OCI-M1 (cell line): ENCODE measurements at regions not wholly inside any gene's neighbourhood (a gene's known extent, or its start where the extent isn't known, plus 50 kb on each side); places are given as distances from the start of the nearest gene placed in this dataset.
A peak's percentile ranks its signal among the peaks of the same experiment; 100 is the strongest.
"Not testable (repeated sequence)": the region's sequence is repeated elsewhere in the genome, so short reads cannot be mapped to it uniquely, and the experiment has no call there.

Experiments used
- DNase-seq: peaks from one replicate; lab custom pipeline; 2025; lab: John Stamatoyannopoulos, UW

- DNase-seq, result peak; percentile 38
Observed at GRCh38 chr5:60445427-60445826, 254.5 kb downstream of the DEPDC1B start.

- DNase-seq, result peak; percentile 75
Observed at GRCh38 chr5:60444661-60445360, 255.2 kb downstream of the DEPDC1B start.

- DNase-seq, result no peak
Observed at GRCh38 chr5:60439552-60439951, 260.4 kb downstream of the DEPDC1B start.

- peak; percentile 14 for DNase-seq
Observed at GRCh38 chr5:60437308-60437707, 262.7 kb downstream of the DEPDC1B start.

- DNase-seq, result no peak
Observed at GRCh38 chr5:60436518-60436917, 263.4 kb downstream of the DEPDC1B start.

- DNase-seq, result no peak
Observed at GRCh38 chr5:60435808-60436207, 264.2 kb downstream of the DEPDC1B start.

GRCh38 chr5:60426189-60426588 is 273.8 kb downstream of the DEPDC1B start:
- DNase-seq, result not testable (repeated sequence)

GRCh38 chr5:60420773-60421172 is 279.2 kb downstream of the DEPDC1B start:
- not testable (repeated sequence) for DNase-seq

GRCh38 chr5:60417500-60418181 is 282.3 kb downstream of the DEPDC1B start:
- DNase-seq, result no peak

- DNase-seq, result no peak
Observed at GRCh38 chr5:60415443-60415842, 284.5 kb downstream of the DEPDC1B start.

- DNase-seq, result no peak
Observed at GRCh38 chr5:60410427-60410826, 289.5 kb downstream of the DEPDC1B start.

- no peak for DNase-seq
Observed at GRCh38 chr5:60404171-60404570, 295.8 kb downstream of the DEPDC1B start.

GRCh38 chr5:60403343-60404006 is 296.5 kb downstream of the DEPDC1B start:
- DNase-seq, result no peak

GRCh38 chr5:60402161-60402785 is 297.7 kb downstream of the DEPDC1B start:
- DNase-seq, result no peak

GRCh38 chr5:60401526-60401925 is 298.4 kb downstream of the DEPDC1B start:
- no peak for DNase-seq

GRCh38 chr5:60399507-60399906 is 300.5 kb downstream of the DEPDC1B start:
- no peak for DNase-seq

- DNase-seq, result no peak
Observed at GRCh38 chr5:60395712-60396329, 304.1 kb downstream of the DEPDC1B start.

GRCh38 chr5:60387051-60387440 is 312.9 kb downstream of the DEPDC1B start:
- no peak for DNase-seq

GRCh38 chr5:60386436-60387050 is 313.4 kb downstream of the DEPDC1B start:
- DNase-seq, result no peak

GRCh38 chr5:60382716-60383115 is 317.2 kb downstream of the DEPDC1B start:
- peak; percentile 72 for DNase-seq

- DNase-seq, result no peak
Observed at GRCh38 chr5:60379907-60380306, 320.1 kb downstream of the DEPDC1B start.

- DNase-seq, result no peak
Observed at GRCh38 chr5:60377826-60378225, 322.1 kb downstream of the DEPDC1B start.
